Stimulated activated CD8-positive, alpha-beta memory T cell treated with anti-CD3 and anti-CD28 coated beads, Interleukin-7, amount 100 ng/mL, for 48 hours (primary cell): ENCODE measurements at regions not wholly inside any gene's neighbourhood (a gene's known extent, or its start where the extent isn't known, plus 50 kb on each side); places are given as distances from the start of the nearest gene placed in this dataset.

Experiments
- DNase-seq, 2 donors: peaks; one replicate each; pipeline ENCODE4 v3.0.0-alpha.2; 2020; ENCODE audit warnings: low read depth in 1 of 2; ENCODE audit errors: extremely low read depth in 1 of 2

DNA sequence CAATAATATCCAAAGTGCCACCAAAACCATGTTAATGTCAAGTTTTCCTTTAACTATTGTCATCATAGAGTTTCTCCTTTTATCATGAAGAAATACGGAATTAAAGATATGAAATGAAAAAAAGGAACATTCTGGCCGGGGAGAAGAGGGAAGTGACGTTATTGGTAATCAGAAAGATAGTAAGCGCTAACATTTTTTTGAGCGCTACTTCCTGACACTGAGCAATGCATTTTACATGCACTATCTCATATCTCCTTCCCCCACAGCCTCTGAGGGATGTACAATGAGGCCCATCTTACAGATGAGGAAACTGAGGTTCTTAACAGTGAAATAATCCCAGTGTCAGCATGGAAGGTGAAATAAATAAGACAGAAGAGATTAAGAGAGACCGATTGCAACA is 410.9 kb downstream of the SOX9 start:
- no peak for DNase-seq

DNA sequence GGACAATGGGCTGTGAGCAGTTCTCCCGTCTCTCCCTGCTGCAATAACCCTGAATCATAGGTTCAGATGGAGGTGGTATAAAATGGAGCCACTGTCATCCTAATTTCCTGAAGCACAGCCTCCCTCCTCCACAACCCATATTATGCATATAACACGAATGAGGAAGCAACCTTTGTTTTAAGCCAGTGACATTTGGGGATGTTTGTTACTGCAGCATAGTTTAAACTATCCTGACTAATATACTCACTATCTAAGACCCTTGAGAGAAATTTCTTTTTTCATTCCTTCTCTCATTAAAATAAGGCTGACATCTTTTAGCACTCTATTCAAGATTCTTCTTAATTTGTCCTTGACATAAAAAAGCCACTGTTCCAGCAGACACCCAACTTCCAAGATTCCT is 413.4 kb downstream of the SOX9 start:
- DNase-seq, result no peak

DNA sequence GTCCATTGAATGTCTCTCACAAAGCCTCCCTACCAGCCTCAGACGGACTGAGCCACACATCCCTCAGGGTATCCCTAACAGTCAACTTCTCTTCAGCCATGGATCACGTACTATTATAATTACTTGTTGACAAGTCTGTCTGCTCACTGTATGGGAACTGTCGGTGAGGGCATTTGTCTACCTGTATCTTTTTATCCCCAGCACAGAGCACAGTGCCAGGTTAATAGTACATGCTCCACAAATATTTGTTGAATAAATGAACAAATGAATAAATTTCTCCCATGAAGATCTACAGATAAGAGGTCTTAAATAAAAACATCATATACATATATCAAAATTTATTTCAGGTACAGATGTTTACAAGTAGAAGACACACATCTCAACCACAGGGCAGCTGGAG is 414.0 kb downstream of the SOX9 start:
- DNase-seq, result no peak

DNA sequence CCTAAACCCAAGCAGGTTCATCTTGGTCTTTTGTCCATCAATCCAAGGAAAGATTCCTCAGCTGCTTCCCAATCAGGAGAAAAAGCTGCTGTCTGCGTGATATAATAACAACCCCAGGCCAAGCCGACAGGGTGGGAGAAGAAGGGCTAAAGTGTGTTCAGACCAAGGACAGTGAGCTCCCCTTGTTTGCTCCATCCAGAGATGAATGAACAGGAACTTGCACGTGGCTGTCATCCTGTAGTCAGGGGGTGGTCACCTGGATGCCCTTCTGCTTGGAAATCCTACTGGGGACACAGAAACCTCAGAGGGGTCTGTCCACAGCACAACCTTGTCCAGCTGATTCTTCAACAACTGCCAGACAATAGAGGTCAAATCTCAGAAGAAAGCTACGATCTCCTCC is 414.5 kb downstream of the SOX9 start:
- no peak for DNase-seq

DNA sequence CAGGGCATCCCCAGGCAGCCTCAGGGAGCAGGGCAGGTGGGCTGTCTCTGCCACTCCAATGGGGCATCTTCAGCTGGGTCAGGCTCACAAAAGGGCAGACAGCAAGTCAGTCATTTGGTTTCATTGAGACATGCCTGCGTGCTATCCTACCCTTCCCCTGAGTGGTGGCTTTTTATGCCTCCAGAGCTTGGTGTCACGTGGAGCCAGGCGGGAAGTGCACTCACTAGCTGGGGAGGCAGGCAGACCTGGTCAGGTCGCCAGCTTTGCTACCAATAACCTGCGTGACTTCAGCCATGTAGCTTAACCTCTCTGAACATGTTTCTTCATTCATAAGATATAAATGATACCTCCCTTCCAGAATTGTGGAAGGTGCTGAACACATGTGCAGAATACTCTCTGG is 415.0 kb downstream of the SOX9 start:
- no peak for DNase-seq

DNA sequence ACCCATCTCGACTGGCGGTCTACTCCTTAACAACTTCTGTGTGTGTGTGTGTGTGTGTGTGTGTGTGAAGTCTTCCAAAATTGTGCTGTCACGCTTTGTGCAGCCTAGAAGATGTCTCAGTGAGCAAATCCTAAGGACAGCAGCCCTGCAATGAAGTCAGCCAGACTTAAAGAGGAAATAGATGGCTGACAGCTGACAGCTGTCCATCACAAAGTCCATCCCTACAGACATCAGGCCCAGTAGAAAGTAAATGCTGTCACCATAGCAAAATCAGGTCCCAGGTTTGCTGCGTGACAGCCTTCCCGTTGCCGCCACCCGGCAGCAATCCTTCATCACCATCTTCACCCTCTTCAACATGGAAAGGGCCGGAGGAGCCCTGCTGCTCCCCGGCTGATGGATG is 416.0 kb downstream of the SOX9 start:
- DNase-seq, result no peak

DNA sequence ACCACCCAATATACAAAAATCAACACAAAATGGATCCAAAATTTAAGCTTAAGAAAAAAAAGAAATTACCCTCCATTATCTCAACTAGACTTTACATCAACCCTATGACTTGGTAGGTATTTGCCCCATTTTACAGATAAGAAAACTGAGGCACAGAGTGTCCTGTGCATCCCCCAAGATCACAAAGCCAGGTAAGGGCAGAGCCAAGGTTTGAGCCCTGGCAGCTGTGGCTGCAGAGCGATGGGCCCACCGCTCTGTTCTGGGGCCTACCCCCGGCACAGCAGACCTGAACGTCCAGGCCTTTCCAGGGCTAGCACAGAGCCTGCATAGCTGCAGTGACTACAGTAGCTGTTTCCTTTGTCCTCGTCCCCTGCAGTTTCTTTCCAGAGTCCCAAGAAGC is 417.6 kb downstream of the SOX9 start:
- no peak for DNase-seq

DNA sequence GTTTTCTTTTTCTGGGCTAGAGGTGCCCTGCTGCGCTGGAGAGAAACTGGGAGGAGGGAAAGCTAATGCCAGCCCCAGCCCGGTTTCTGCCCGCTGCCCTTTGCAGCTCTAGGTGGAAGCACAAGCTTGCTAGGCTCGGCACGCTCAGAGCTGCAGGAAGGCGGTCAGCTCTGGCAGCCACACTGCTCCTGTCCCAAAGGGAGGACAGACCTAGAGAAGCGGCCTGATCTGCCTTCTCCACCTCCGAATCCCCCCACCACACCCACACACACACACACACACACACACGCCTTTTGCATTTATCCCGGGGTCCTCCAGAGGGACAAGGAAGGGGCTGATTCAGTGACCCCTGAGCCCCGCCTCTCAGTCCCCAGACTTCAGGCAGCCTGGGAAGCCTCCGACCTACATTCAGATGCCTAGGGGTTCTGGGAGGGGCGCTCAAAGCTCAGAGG is 418.1 kb downstream of the SOX9 start:
- no peak for DNase-seq

DNA sequence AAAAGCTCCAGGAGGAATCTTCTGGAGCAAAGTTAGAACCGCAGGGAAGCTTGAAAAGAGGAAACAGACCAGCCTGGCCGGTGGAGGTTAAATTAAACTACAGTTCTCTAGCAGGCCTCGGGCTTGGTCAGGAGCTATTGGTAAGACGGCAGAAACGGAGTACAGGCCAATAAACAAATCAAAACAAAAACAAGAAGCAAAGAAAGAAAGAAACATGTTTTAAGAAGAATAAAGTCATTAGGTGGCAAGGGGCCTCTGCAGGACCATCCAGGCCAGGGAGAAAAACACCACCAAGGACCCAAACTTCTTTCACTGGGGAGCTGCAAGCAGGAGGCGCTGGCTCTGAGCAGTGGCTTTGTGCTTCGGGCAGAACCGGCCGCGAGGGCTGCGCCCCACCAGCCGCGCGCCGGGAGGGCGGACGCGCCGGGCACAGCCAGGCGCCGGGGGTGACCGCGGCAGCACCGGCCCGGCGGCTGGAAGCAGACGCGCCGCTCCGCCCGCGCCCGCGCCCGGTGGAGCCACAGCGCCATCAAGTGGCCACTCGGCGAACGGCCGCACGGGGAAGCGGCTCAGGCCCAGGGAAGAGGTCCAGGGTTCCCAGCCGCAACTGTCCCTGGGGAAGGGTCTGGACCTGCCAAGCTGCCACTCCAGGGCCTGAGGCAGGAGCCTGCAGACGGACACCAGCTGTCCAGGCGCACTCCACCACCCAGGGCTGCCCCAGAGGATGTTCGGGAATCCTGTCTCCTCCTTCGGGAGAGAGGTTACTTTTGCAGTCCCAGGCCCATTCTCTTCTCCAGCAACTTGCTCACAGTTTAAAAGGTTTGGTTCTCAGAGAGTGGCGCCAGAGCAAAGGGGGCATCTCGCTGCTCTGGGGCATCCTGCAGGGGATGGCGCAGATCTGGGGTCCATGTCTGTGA is 419.4 kb downstream of the SOX9 start:
- DNase-seq, result peak in 1 of 2 donors; percentile 29

DNA sequence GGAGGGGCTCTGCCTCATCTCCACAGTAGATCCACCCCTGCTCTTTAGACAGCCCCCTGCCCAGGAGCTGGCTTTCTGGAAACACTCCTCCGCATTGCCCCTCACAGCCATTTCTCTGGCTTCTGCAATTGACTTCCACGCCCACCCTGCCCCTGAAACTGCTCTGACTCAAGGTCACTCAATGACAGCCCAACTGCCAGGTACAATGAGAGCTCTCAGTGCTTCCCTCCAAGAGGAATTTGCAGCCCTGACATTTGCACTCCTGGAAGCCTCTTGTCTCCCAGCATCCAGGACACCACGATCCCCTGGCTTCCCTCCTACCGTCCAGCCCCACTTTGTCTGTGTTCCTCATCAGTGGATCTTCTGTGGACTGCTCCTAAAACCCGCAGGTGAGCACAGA is 421.5 kb downstream of the SOX9 start:
- DNase-seq, result no peak

DNA sequence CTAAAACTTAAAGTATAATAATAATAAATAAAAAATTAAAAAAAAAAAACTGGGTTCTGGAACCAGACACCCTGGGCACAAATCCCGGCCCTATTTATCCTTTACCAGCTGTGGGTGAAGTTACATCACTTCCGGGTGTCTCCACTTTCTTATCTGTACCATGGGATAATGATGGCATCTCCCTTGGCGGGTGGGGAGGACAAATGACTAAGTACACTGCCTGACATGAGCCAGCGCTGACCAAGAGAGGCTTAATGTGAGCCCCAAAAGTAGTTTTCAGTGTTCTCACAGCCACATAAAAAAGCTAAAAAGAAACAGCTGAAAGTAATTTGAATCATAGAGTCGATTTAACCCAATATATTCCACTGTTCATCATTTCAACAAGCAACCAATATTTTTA is 424.9 kb downstream of the SOX9 start:
- DNase-seq, result no peak

DNA sequence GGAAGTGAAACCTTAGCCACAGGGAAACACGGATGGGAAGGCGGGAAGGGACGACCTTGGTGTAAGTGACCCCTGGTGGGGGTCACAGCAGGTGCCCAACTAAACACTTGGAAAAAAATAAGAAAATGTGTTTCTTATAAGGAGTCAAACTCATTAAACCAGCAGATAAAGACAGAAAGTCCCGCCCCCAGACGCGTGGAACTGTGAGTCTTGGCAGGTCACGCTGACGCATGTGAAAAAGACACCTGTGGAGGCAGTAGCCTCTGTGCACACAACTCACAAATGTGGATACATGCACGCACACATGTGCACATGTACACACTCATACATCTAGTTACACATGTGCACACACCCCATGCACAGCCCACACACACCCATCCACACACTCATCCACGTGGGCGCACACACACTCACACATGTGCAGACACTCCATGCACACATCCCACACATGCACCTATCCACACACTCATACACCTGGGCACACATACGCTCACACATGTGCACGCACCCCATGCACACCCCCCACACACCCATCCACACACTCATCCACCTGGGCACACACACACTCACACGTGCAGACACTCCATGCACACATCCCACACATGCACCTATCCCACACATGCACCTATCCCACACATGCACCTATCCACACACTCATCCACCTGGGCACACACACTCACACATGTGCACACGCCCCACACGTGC is 432.4 kb downstream of the SOX9 start:
- no peak for DNase-seq

DNA sequence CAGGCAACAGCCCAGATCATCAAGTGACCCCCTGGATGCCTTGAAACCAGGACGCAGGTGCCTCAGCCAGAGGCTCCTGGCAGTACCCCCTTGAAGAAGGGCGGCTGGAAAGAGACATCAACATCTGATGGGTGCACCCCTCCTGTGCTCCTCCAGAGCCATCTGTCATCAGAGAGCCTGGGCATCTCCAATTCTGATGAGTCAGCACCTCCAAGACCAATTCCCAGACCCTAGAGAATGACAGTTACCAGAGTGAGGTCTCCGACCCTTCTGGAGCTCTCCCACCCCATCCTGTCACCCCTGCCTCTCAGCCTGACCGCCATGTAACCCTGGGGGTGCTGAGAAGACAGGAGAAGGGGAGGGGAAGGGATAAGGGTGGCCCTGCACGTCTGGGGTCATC is 433.7 kb downstream of the SOX9 start:
- DNase-seq, result no peak

DNA sequence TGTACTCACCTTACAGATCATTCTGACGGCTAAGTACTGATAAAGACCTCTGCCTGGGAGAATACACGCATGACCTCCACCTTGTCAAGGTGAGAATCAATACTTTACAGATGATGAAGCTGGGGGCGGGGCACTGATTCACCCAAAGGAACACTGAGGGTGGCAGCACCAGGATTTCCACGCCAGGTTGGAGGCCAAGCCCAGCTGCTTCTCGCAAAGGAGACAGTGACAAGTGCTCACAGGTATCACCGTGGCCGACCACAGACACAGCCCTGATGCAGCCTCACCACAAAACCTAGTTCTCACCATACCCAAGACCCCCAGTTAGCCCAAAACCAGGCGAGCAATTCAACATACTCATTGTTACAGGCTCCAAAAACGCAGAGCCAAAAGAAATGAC is 434.2 kb downstream of the SOX9 start:
- DNase-seq, result no peak

DNA sequence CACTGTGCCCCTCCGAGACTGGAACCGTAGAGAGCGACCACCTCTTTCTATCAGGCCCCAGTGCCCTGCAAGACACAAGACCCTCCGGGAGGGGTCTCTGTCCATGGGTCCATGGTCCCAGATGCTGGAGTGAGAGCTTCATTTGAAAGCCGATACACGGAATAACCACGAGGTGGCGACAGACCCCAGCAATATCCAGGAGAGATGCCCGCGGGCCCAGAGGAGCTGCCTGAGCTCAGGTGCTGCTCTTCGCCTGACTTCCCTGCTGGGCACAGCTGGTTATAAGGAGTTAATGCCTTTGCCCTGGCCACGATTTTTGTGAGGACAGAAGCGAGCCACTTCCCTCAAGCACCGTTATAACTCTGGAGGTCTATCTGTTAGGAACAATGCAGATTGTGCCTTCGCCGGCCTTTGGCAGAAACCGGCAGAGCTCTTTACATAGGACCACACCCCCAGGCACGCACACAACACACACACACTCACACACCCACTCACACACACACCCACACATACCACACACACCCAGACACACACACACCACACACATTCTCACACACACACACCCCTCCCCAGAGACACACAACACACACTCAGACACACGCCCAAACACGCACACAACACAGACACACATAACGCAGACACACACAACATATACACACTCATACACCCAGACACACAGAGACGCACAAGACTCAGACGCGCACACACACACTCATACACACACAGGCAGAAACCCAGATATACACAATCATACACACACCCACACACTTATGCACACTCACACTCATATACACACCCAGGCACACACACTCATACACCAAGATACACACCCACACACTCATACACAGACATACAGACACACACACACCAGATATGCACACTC is 436.4 kb downstream of the SOX9 start:
- DNase-seq, result peak; percentile 27 to 39

DNA sequence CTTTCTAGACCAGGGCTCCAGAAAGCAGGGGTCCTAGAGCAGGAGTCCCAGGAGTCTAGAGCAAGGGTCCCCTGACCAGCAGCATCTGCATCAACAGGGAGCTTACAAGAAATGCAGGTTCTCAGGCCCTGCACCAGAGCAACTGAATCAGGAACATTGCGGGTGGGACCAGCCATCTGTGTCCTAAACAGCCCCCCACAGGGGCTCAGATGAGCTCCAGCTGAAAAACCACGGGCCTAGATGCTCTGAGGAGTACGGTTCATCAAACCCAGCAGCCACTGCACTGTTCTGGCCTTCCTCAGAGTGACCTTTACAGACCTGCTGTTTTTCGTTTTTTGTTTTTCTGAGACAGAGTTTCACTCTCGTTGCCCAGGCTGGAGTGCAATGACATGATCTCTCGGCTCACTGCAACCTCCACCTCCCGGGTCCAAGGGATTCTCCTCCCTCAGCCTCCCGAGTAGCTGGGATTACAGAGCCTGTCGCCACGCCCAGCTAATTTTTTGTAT is 438.2 kb downstream of the SOX9 start:
- no peak for DNase-seq

DNA sequence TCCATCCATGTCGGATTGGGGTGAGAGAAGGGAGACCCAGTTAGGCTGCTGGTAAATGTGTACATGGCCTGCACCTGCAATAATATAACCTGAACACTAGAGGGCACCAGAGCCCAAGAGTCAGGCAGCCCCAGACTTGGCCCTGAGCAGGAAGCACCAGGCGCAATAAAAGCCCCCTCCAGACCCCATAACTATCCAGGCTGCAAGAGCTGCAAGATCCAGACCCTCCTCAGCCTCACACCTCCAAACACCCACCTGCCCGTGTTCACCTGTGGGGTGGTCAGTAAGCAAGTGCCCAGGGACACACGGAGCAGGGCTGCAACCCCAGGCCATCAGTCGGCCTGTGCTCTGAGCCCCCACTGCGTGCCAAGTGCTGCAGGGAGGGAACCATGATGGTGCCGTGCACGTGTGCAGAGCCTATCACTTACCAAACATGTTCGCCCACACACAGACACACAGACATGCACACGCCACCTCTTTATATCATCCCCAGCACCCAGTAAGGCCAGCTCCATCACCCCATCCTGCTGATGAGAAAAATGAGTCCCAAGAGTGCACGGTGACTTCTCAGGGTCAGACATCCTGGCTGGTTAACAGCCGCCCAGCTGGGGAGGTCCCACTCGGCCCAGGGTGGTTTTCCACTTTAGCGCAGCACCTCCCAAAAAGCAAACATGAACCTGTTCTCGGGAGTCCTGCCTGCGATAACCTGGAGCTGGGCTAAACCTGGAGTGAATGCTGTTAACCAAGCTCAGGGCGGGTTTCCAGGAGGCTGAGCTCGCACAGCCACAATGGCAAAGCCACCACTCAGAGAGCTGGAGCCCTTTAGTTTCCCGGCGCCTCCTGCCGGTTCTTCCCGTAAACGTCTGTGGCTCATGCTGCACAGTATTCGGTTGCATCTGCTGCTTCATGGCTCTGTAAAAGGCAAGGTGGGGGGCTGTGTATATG is 439.8 kb downstream of the SOX9 start:
- DNase-seq, result no peak

DNA sequence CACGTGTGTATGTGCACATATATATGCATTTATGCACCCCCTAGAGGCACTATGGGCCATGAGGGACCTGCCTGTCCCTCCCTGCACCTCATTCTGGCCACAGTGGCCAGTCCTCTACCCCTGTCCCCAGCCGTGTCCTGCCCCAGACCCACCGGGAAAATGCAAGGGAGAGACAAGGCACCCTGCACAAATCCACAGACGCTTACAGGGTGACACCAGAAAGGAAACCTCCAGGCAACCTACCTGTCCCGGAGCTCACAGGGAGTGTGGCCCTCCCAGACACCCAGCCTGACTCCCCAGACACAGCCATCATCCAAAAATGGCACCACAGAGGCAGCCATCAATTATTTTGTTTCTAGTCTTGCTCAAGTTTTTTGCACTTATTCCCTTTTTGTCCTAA is 440.4 kb downstream of the SOX9 start:
- DNase-seq, result no peak

DNA sequence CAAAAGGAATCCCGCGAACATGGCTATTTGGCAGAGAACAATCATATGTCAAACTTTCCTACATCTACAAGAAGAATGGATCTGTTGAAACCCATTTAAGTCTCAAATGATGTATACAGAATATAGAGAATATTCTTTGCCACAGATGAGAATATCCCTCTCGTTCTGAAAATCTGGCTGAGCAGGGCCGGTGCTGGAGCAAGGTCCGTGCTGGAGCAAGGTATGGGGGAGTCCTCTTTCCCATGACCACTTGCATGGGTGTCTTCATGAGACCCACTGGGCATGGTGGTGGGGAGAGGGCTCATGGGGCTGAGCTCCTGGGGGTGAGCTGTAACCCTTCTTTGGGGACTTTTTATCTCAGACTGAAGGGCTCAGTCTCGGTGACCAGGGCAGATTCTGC is 440.9 kb downstream of the SOX9 start:
- no peak for DNase-seq

DNA sequence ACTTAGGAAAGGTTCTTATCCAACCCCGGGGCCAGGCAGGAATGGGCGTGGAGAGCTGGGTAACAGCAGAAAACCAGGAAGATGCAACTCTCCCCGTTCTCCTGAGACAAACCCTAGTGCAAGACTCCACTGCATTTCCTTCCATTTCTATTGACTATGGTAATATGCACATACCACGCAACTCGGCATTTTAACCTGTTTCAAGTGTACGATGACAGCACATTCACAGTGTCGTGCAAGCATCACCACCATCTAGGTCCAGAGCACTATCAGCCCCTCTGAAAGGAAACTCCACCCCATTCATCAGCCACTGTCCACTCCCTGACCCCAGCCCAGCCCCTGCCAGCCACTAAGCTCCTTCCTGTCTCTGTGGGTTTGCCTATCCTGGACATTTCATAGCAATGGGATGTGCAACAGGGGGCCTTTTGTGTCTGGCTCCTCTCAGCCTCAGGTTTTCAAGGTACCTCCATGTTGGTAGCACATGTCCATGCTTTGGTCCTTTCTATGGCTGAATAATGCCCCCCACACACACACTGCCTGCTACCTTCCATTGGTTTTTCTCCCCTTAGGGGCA is 441.9 kb downstream of the SOX9 start:
- DNase-seq, result no peak
